Spleen (tissue), 11 donors: ENCODE measurements at regions not wholly inside any gene's neighbourhood (a gene's known extent, or its start where the extent isn't known, plus 50 kb on each side); places are given as distances from the start of the nearest gene placed in this dataset.

Experiments used
- DNase-seq: peaks from one replicate; pipeline ENCODE4 v3.0.0-alpha.2; 2020
- H3K27ac ChIP-seq, 8 donors: fragments of 200-600 bp; sonication (generic) in 7 of 8; 1 replicate in 4 of 8; 2 replicates in 4 of 8; pipeline versions ENCODE4 v1.5.0 to v1.8.0; 2016 to 2021; ENCODE audit warnings: inconsistent platforms in 4 of 8, mild to moderate bottlenecking in 4 of 8, moderate library complexity in 1 of 8
- H3K27me3 ChIP-seq, 7 donors: fragments of 200-600 bp; sonication (generic) in 6 of 7; replicated peaks in 1 of 7; 1 replicate in 4 of 7; 2 replicates in 3 of 7; pipeline versions ENCODE4 v1.5.0 to v1.8.0; 2016 to 2021; ENCODE audit warnings: inconsistent platforms in 3 of 7, mild to moderate bottlenecking in 1 of 7
- H3K36me3 ChIP-seq, 6 donors: fragments of 200-600 bp; sonication (generic) in 5 of 6; 1 replicate in 4 of 6; 2 replicates in 2 of 6; pipeline versions ENCODE4 v1.5.0 to v1.8.0; 2016 to 2021; ENCODE audit warnings: inconsistent platforms in 2 of 6
- H3K4me1 ChIP-seq, 6 donors: fragments of 200-600 bp; sonication (generic) in 5 of 6; 1 replicate in 3 of 6; 2 replicates in 3 of 6; pipeline versions ENCODE4 v1.5.0 to v1.8.0; 2016 to 2021; ENCODE audit warnings: inconsistent platforms in 3 of 6
- H3K4me3 ChIP-seq, 8 donors: fragments of 200-600 bp; sonication (generic) in 7 of 8; 1 replicate in 4 of 8; 2 replicates in 4 of 8; pipeline versions ENCODE4 v1.5.0 to v1.8.0; 2016 to 2021; ENCODE audit warnings: inconsistent platforms in 4 of 8, mild to moderate bottlenecking in 4 of 8, moderate library complexity in 2 of 8
- H3K9me3 ChIP-seq, 8 donors: fragments of 200-600 bp; sonication (generic) in 7 of 8; 1 replicate in 4 of 8; 2 replicates in 4 of 8; pipeline versions ENCODE4 v1.5.0 to v1.8.0; 2016 to 2021; ENCODE audit warnings: inconsistent platforms in 4 of 8
- POLR2A ChIP-seq, 3 donors: fragments of 450-650 bp; IDR thresholded peaks; one replicate each; pipeline ENCODE4 v1.5.1; 2017; ENCODE audit warnings: antibody characterized with exemption in 3 of 3, mild to moderate bottlenecking in 1 of 3
- POLR2AphosphoS5 ChIP-seq, 3 donors: sonication (generic); formaldehyde crosslinking; IDR thresholded peaks; one replicate each; pipeline ENCODE4 v1.5.1; 2017; ENCODE audit warnings: antibody characterized with exemption in 3 of 3
- WGBS, 5 donors: extraction: QIAGEN DNeasy Blood & Tissue Kit in 3 of 5; methylation state at CpG; one replicate each; pipeline versions ENCODE4 v1.1.5 to v1.1.7; 2013 to 2018; 5-methylcytosine and 5-hydroxymethylcytosine counted together
- intact Hi-C: fragments of 100-400 bp; cut with DNase I; formaldehyde crosslinking; loops from one replicate; pipeline ENCODE4 v1.15.0; 2023; ENCODE audit warnings: low total_unique reads
- TF ChIP-seq, protein P1 (sequence below), 11 experiments: fragments of 200-600 bp in 7 of 11; fragments of 450-650 bp in 4 of 11; sonication (generic) in 4 of 11; IDR thresholded peaks in 8 of 11; conservative IDR thresholded peaks in 3 of 11; 1 replicate in 7 of 11; 2 replicates in 4 of 11; pipeline versions ENCODE4 v1.4.0 to v1.8.0; 2016 to 2021; ENCODE audit warnings: antibody characterized with exemption in 11 of 11, inconsistent platforms in 4 of 11, mild to moderate bottlenecking in 1 of 11
- donor health status: healthy with polysubstance abuse.
- donor health status: DM: no; HTN: no; CAD: no; lungs with moderate emphysema.
- donor health status: DM: no; HTN: no; CAD: no.
- donor health status: Bipolar disorder and iron deficiency.
- donor health status: healthy.
- donor health status: DM: no; HTN: no; CAD: no.
- donor health status: DM: yes; HTN: yes; CAD: no.

DNA sequence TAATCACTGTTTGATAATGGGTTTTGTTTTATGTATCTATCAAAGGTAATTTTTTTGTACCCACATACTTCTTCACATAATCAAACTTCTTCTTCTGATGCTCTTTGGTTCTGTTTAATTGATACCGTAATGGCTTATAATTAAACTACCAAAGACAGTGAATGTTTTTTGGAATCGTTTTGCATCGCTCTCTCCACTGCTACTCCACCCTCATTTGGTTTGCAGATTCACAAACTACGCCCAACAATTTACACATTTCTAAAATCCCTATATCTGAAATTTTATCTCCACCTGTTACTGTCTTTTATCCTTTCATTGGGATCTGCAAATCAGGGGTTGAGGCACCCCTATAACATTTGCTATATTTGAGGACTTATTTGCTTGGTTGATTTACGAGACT lies 319.6 kb downstream of the RWDD3 start:
- no peaks in the 10 kb centered on the region for H3K4me1 ChIP-seq
- intact Hi-C loops = no loop called here
- no peaks in the 10 kb centered on the region for H3K27me3 ChIP-seq
- WGBS, 5 donors = 87 to 92% (median 89%) methylated on average over 5 of the region's 5 CpGs
- H3K36me3 ChIP-seq = no peaks in the 10 kb centered on the region
- no peak for TF ChIP-seq POLR2A (IDR thresholded peaks at IDR 0.05)
- TF ChIP-seq POLR2AphosphoS5 (IDR thresholded peaks at IDR 0.05) = no peak
- TF ChIP-seq, protein P1, sequence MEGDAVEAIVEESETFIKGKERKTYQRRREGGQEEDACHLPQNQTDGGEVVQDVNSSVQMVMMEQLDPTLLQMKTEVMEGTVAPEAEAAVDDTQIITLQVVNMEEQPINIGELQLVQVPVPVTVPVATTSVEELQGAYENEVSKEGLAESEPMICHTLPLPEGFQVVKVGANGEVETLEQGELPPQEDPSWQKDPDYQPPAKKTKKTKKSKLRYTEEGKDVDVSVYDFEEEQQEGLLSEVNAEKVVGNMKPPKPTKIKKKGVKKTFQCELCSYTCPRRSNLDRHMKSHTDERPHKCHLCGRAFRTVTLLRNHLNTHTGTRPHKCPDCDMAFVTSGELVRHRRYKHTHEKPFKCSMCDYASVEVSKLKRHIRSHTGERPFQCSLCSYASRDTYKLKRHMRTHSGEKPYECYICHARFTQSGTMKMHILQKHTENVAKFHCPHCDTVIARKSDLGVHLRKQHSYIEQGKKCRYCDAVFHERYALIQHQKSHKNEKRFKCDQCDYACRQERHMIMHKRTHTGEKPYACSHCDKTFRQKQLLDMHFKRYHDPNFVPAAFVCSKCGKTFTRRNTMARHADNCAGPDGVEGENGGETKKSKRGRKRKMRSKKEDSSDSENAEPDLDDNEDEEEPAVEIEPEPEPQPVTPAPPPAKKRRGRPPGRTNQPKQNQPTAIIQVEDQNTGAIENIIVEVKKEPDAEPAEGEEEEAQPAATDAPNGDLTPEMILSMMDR (IDR thresholded peaks at IDR 0.05 in 8 of 11, conservative IDR thresholded peaks at IDR 0.05 in 3 of 11) = no peak
- no peak overlapping the region for H3K4me3 ChIP-seq
- no peak for DNase-seq
- peaks cover 0 to 28% (median 26%) of the 10 kb centered on the region in 8 donors for H3K9me3 ChIP-seq
- H3K27ac ChIP-seq = no peak overlapping the region

DNA sequence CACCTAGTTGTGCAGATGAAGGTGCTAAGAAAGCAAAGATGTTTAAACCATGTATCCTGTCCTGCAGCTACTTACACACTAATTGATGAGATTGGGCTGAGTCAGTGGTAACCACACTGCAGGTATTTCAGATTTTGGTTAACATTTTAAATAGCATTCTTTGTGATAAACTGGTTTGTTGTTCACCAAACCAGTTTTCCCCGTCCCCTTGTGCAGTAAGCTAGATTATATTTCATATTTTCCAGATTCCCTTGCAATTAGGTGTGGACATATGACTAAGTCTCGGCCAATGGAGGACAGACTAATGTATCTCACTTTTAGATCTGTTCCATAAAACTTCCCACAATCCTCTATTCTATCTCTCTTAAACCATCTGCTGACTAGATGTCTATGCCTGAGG lies 320.4 kb downstream of the RWDD3 start:
- peaks cover 0 to 36% (median 33%) of the 10 kb centered on the region in 8 donors for H3K9me3 ChIP-seq
- WGBS, 5 donors = 65 to 80% (median 74%) methylated on average over 2 of the region's 2 CpGs
- H3K36me3 ChIP-seq = no peaks in the 10 kb centered on the region
- intact Hi-C loops = no loop called here
- no peak for DNase-seq
- H3K4me3 ChIP-seq = no peak overlapping the region
- no peaks in the 10 kb centered on the region for H3K27me3 ChIP-seq
- TF ChIP-seq POLR2AphosphoS5 (IDR thresholded peaks at IDR 0.05) (no peak), POLR2A (IDR thresholded peaks at IDR 0.05) (no peak)
- TF ChIP-seq, protein P1 (IDR thresholded peaks at IDR 0.05 in 8 of 11, conservative IDR thresholded peaks at IDR 0.05 in 3 of 11) = no peak
- no peaks in the 10 kb centered on the region for H3K4me1 ChIP-seq
- no peak overlapping the region for H3K27ac ChIP-seq

DNA sequence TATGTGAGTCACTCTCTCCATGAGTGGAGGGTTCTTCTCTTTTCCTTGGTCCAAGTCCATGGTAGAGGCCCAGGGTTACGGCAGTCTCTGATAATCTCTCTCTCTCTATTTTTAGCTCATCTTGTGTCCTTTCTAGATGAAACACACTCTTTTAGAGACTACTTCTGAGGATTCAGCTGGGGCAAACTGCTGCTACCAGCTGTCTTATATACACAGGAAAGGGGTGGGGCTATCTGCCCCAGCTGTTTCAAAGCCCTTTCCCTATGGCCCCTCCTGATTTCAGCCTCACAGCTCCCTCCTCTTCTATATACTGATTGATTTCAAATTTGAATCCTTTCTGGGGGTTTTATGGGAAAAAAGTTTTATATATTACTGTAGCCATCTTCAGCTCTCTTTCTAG lies 324.8 kb downstream of the RWDD3 start:
- DNase-seq = no peak
- intact Hi-C loops = no loop called here
- no peaks in the 10 kb centered on the region for H3K4me1 ChIP-seq
- no peaks in the 10 kb centered on the region for H3K36me3 ChIP-seq
- no peak overlapping the region for H3K4me3 ChIP-seq
- H3K27me3 ChIP-seq = no peaks in the 10 kb centered on the region
- H3K9me3 ChIP-seq = peaks cover 0 to 49% (median 35%) of the 10 kb centered on the region in 8 donors
- TF ChIP-seq POLR2A (IDR thresholded peaks at IDR 0.05) = no peak
- TF ChIP-seq POLR2AphosphoS5 (IDR thresholded peaks at IDR 0.05) = no peak
- TF ChIP-seq, protein P1 (IDR thresholded peaks at IDR 0.05 in 8 of 11, conservative IDR thresholded peaks at IDR 0.05 in 3 of 11) = no peak
- 62 to 93% (median 83%) methylated on average over 1 of the region's 1 CpG for WGBS, 5 donors
- H3K27ac ChIP-seq = no peak overlapping the region

DNA sequence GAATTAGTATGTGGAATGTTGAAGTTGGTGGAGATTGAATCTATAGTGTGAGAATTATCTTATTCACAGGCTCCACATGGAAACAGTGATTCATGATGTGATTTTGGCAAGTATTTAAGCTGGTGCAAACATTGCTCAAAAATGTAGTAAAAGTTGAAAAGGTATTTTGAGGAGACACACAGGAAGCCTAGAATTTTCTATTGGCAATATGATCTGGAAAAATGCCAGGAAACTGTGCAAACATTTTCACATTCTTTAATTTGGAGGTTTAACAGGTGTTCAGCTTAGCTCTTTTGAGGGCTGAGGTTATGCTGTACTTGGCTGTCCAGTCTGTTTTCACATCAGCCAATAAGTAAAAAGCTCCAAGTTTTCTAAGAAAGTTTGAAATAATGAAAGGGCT lies 327.3 kb downstream of the RWDD3 start:
- no peaks in the 10 kb centered on the region for H3K36me3 ChIP-seq
- intact Hi-C loops = no loop called here
- no peaks in the 10 kb centered on the region for H3K4me1 ChIP-seq
- TF ChIP-seq POLR2AphosphoS5 (IDR thresholded peaks at IDR 0.05) = no peak
- no peak for TF ChIP-seq POLR2A (IDR thresholded peaks at IDR 0.05)
- TF ChIP-seq, protein P1 (IDR thresholded peaks at IDR 0.05 in 8 of 11, conservative IDR thresholded peaks at IDR 0.05 in 3 of 11) = no peak
- H3K9me3 ChIP-seq = peaks cover 0 to 48% (median 33%) of the 10 kb centered on the region in 8 donors
- H3K27me3 ChIP-seq = no peaks in the 10 kb centered on the region
- no peak overlapping the region for H3K4me3 ChIP-seq
- DNase-seq = no peak
- no peak overlapping the region for H3K27ac ChIP-seq
